Mesothelial cell of epicardium (in vitro differentiated cells): ENCODE measurements at regions not wholly inside any gene's neighbourhood (a gene's known extent, or its start where the extent isn't known, plus 50 kb on each side); places are given as distances from the start of the nearest gene placed in this dataset.

Source experiments
- DNase-seq, 2 experiments: peaks; one replicate each; pipeline ENCODE4 v3.0.0; 2021; ENCODE audit warnings: low spot score in 2 of 2; ENCODE audit not compliant: unreplicated experiment in 2 of 2
- H3K27ac Mint-ChIP-seq: 2 replicates; pipeline ENCODE4 v1.8.0; 2021; ENCODE audit warnings: mixed read lengths
- H3K27me3 Mint-ChIP-seq: 2 replicates; pipeline ENCODE4 v1.8.0; 2021; ENCODE audit warnings: low read depth, mixed read lengths
- H3K36me3 Mint-ChIP-seq: 2 replicates; pipeline ENCODE4 v1.8.0; 2021; ENCODE audit warnings: mixed read lengths
- H3K4me1 Mint-ChIP-seq: 2 replicates; pipeline ENCODE4 v1.8.0; 2021; ENCODE audit warnings: mixed read lengths
- H3K4me3 Mint-ChIP-seq: 2 replicates; pipeline ENCODE4 v1.8.0; 2021; ENCODE audit warnings: mild to moderate bottlenecking, moderate library complexity, mixed read lengths
- H3K9me3 Mint-ChIP-seq: 2 replicates; pipeline ENCODE4 v1.8.0; 2021; ENCODE audit warnings: mixed read lengths
- CTCF ChIP-seq: fragments of 200-600 bp; sonication (generic); IDR thresholded peaks from one replicate; pipeline ENCODE4 v1.5.0; 2021; ENCODE audit warnings: antibody characterized with exemption; ENCODE audit not compliant: unreplicated experiment

GRCh38 chr6:119978274-119978889 is 628.8 kb upstream of the MAN1A1 start:
- TF ChIP-seq CTCF, result no peak
- no peak overlapping the region for H3K27ac Mint-ChIP-seq
- no peak for DNase-seq
- H3K4me1 Mint-ChIP-seq, result peaks cover 6% of the 10 kb centered on the region
- no peaks in the 10 kb centered on the region for H3K27me3 Mint-ChIP-seq
- no peaks in the 10 kb centered on the region for H3K9me3 Mint-ChIP-seq
- no peaks in the 10 kb centered on the region for H3K36me3 Mint-ChIP-seq
- H3K4me3 Mint-ChIP-seq, result no peak overlapping the region

DNA sequence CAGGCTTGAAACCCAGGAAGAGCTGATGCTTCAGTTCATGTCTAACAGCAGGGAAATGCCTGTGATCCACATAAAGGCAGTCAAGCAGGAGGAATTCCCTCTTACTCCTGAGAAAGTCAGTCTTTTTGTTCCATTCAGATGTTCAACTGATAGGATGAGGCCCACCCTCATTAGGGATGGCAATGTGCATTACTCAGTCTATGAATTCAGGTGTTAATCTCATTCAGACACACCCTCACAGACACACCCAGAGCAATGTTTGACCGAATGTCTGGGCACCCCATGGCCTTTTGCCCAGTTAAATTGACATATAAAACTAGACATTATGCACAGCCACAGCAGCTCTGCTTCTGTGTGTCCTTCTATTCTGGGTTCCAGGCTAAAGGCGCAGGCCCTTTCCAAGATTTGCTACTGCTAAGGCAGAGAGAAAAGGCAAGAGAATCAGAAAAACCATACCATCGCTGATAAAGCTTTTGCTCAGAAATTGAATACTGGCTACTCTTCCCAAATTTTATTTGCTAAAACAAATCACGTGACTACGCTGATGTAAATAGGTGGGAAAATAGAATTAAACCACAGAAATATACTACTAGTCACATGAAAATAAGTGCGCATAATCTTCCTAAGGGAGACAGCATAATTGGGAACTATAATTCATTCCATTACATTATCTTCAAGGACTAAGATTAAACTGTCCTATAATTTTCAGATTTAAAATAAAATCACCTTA is 625.0 kb upstream of the MAN1A1 start:
- H3K4me1 Mint-ChIP-seq, result peaks cover 6% of the 10 kb centered on the region
- no peak overlapping the region for H3K4me3 Mint-ChIP-seq
- H3K27ac Mint-ChIP-seq, result no peak overlapping the region
- H3K9me3 Mint-ChIP-seq, result no peaks in the 10 kb centered on the region
- DNase-seq, result no peak
- H3K36me3 Mint-ChIP-seq, result no peaks in the 10 kb centered on the region
- no peak for TF ChIP-seq CTCF
- H3K27me3 Mint-ChIP-seq, result no peaks in the 10 kb centered on the region

GRCh38 chr6:119966484-119966883 is 616.9 kb upstream of the MAN1A1 start:
- Mint-ChIP-seq H3K27me3 (no peaks in the 10 kb centered on the region), H3K9me3 (peaks cover 9% of the 10 kb centered on the region), H3K36me3 (no peaks in the 10 kb centered on the region), H3K4me3 (no peak overlapping the region), H3K4me1 (no peaks in the 10 kb centered on the region), H3K27ac (no peak overlapping the region)
- no peak for TF ChIP-seq CTCF
- no peak for DNase-seq

DNA sequence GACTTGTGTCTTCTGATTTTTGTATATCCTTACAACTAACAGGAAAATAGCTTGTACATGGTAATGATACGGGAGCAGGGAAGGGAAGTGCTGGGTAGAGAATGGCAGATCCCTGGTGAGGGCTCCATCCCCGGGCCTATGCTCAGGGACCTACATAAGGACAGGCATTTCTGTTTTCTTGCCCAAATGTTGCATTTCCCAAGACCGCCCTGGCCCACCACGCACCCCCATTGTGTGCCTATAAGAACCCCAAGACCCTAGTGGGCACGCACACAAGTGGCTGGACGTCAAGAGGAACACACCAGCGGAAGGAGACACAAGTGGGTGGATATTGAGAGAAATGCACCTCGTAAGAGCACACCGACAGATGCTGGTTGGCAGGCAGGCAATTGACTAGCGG is 616.3 kb upstream of the MAN1A1 start:
- no peak for DNase-seq
- no peak overlapping the region for H3K27ac Mint-ChIP-seq
- TF ChIP-seq CTCF, result no peak
- H3K4me3 Mint-ChIP-seq, result no peak overlapping the region
- no peaks in the 10 kb centered on the region for H3K27me3 Mint-ChIP-seq
- peaks cover 9% of the 10 kb centered on the region for H3K9me3 Mint-ChIP-seq
- H3K36me3 Mint-ChIP-seq, result no peaks in the 10 kb centered on the region
- no peaks in the 10 kb centered on the region for H3K4me1 Mint-ChIP-seq

- DNase-seq, result no peak
- H3K27me3 Mint-ChIP-seq, result no peaks in the 10 kb centered on the region
- H3K9me3 Mint-ChIP-seq, result peaks cover 9% of the 10 kb centered on the region
- H3K4me1 Mint-ChIP-seq, result peaks cover 2% of the 10 kb centered on the region
- no peak overlapping the region for H3K4me3 Mint-ChIP-seq
- no peak overlapping the region for H3K27ac Mint-ChIP-seq
- no peaks in the 10 kb centered on the region for H3K36me3 Mint-ChIP-seq
- TF ChIP-seq CTCF, result no peak
Measured at GRCh38 chr6:119965008-119965407, 615.4 kb upstream of the MAN1A1 start.
